Uterus (tissue), 2 donors: ENCODE measurements at regions not wholly inside any gene's neighbourhood (a gene's known extent, or its start where the extent isn't known, plus 50 kb on each side); places are given as distances from the start of the nearest gene placed in this dataset.
"Not testable (repeated sequence)": the region's sequence is repeated elsewhere in the genome, so short reads cannot be mapped to it uniquely, and the experiment has no call there.

Experiments used
- POLR2A ChIP-seq, 2 donors: fragments of 450-650 bp; IDR thresholded peaks; one replicate each; pipeline ENCODE4 v1.6.1; 2016; ENCODE audit warnings: antibody characterized with exemption in 2 of 2, mild to moderate bottlenecking in 1 of 2, moderate library complexity in 1 of 2
- TF ChIP-seq, protein P1 (sequence below), 4 experiments: fragments of 200-600 bp in 2 of 4; fragments of 450-650 bp in 2 of 4; sonication (generic) in 2 of 4; IDR thresholded peaks; one replicate each; pipeline ENCODE4 v1.5.1; 2016 to 2019; ENCODE audit warnings: antibody characterized with exemption in 4 of 4, mild to moderate bottlenecking in 2 of 4, moderate library complexity in 1 of 4

DNA sequence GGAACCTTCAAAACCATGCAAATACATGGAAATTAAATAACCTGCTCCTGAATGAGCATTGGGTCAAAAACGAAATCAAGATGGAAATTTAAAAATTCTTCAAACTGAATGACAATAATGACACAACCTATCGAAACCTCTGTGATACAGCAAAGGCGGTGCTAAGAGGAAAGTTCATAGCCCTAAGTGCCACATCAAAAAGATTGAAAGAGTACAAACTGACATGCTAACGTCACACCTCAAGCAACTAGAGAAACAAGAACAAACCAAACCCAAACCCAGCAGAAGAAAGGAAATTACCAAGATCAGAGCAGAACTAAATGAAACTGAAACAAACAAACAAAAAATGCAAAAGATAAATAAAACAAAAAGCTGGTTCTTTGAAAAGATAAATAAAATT, 283.5 kb downstream of the SOX4 start:
- not testable (repeated sequence) for TF ChIP-seq POLR2A (IDR thresholded peaks at IDR 0.05)
- TF ChIP-seq, protein P1, sequence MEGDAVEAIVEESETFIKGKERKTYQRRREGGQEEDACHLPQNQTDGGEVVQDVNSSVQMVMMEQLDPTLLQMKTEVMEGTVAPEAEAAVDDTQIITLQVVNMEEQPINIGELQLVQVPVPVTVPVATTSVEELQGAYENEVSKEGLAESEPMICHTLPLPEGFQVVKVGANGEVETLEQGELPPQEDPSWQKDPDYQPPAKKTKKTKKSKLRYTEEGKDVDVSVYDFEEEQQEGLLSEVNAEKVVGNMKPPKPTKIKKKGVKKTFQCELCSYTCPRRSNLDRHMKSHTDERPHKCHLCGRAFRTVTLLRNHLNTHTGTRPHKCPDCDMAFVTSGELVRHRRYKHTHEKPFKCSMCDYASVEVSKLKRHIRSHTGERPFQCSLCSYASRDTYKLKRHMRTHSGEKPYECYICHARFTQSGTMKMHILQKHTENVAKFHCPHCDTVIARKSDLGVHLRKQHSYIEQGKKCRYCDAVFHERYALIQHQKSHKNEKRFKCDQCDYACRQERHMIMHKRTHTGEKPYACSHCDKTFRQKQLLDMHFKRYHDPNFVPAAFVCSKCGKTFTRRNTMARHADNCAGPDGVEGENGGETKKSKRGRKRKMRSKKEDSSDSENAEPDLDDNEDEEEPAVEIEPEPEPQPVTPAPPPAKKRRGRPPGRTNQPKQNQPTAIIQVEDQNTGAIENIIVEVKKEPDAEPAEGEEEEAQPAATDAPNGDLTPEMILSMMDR (IDR thresholded peaks at IDR 0.05) = not testable (repeated sequence)
